Stimulated activated memory B cell treated with anti-CD40 and anti-IgM and Interleukin-4, amounts not matched to agents 10 μg/mL and 1 μg/mL and 100 μg/mL, for 72 hours (primary cell): ENCODE measurements at regions not wholly inside any gene's neighbourhood (a gene's known extent, or its start where the extent isn't known, plus 50 kb on each side); places are given as distances from the start of the nearest gene placed in this dataset.
"Not testable (repeated sequence)": the region's sequence is repeated elsewhere in the genome, so short reads cannot be mapped to it uniquely, and the experiment has no call there.

Source experiments
- ATAC-seq: fragments of 150-1000 bp; cut with Tn5 transposase; 2 replicates; pipeline ENCODE4 v1.10.0; 2021
- H3K27ac Mint-ChIP-seq: one replicate; pipeline ENCODE4 v1.8.0; 2022; ENCODE audit warnings: mild to moderate bottlenecking, mixed read lengths
- H3K27me3 Mint-ChIP-seq: one replicate; pipeline ENCODE4 v1.8.0; 2022; ENCODE audit warnings: mixed read lengths
- H3K36me3 Mint-ChIP-seq: one replicate; pipeline ENCODE4 v1.8.0; 2022; ENCODE audit warnings: mixed read lengths
- H3K4me1 Mint-ChIP-seq: one replicate; pipeline ENCODE4 v1.8.0; 2022; ENCODE audit warnings: mixed read lengths
- H3K4me3 Mint-ChIP-seq: one replicate; pipeline ENCODE4 v1.8.0; 2022; ENCODE audit warnings: mild to moderate bottlenecking, moderate library complexity, mixed read lengths
- H3K9me3 Mint-ChIP-seq: one replicate; pipeline ENCODE4 v1.8.0; 2022; ENCODE audit warnings: mixed read lengths

GRCh38 chr15:96138985-96139384, 191.5 kb upstream of the NR2F2 start:
- no peaks in the 10 kb centered on the region for H3K36me3 Mint-ChIP-seq
- no peak overlapping the region for H3K27ac Mint-ChIP-seq
- peaks cover 6% of the 10 kb centered on the region for H3K9me3 Mint-ChIP-seq
- no peak for ATAC-seq
- H3K4me1 Mint-ChIP-seq = no peaks in the 10 kb centered on the region
- H3K4me3 Mint-ChIP-seq = no peak overlapping the region
- H3K27me3 Mint-ChIP-seq = no peaks in the 10 kb centered on the region

- H3K4me1 Mint-ChIP-seq = no peaks in the 10 kb centered on the region
- H3K27me3 Mint-ChIP-seq = peaks cover under 1% of the 10 kb centered on the region
- no peak for ATAC-seq
- H3K27ac Mint-ChIP-seq = no peak overlapping the region
- peaks cover 2% of the 10 kb centered on the region for H3K9me3 Mint-ChIP-seq
- H3K36me3 Mint-ChIP-seq = no peaks in the 10 kb centered on the region
- no peak overlapping the region for H3K4me3 Mint-ChIP-seq
Measured at GRCh38 chr15:96142498-96142897, 188.0 kb upstream of the NR2F2 start.

GRCh38 chr15:96144734-96145133, 185.8 kb upstream of the NR2F2 start:
- H3K27ac Mint-ChIP-seq = no peak overlapping the region
- H3K36me3 Mint-ChIP-seq = no peaks in the 10 kb centered on the region
- H3K27me3 Mint-ChIP-seq = peaks cover 8% of the 10 kb centered on the region
- H3K4me1 Mint-ChIP-seq = no peaks in the 10 kb centered on the region
- peaks cover 4% of the 10 kb centered on the region for H3K9me3 Mint-ChIP-seq
- no peak overlapping the region for H3K4me3 Mint-ChIP-seq
- no peak for ATAC-seq

- H3K36me3 Mint-ChIP-seq = no peaks in the 10 kb centered on the region
Measured at GRCh38 chr15:96146726-96147125, 183.8 kb upstream of the NR2F2 start.

GRCh38 chr15:96147267-96147666, 183.2 kb upstream of the NR2F2 start:
- Mint-ChIP-seq H3K9me3 (peaks cover 4% of the 10 kb centered on the region), H3K36me3 (no peaks in the 10 kb centered on the region), H3K27me3 (peaks cover 8% of the 10 kb centered on the region), H3K4me1 (no peaks in the 10 kb centered on the region), H3K4me3 (no peak overlapping the region), H3K27ac (no peak overlapping the region)
- no peak for ATAC-seq

More at GRCh38 chr15:96146726-96147125, 183.8 kb upstream of the NR2F2 start:
- peaks cover 4% of the 10 kb centered on the region for H3K9me3 Mint-ChIP-seq
- no peak overlapping the region for H3K4me3 Mint-ChIP-seq
- H3K4me1 Mint-ChIP-seq = no peaks in the 10 kb centered on the region
- no peak for ATAC-seq
- H3K27me3 Mint-ChIP-seq = peaks cover 8% of the 10 kb centered on the region
- no peak overlapping the region for H3K27ac Mint-ChIP-seq

GRCh38 chr15:96150254-96150653, 180.2 kb upstream of the NR2F2 start:
- H3K27ac Mint-ChIP-seq = no peak overlapping the region
- peaks cover 8% of the 10 kb centered on the region for H3K27me3 Mint-ChIP-seq
- H3K4me3 Mint-ChIP-seq = no peak overlapping the region
- no peaks in the 10 kb centered on the region for H3K36me3 Mint-ChIP-seq
- H3K9me3 Mint-ChIP-seq = peaks cover 4% of the 10 kb centered on the region
- ATAC-seq = no peak
- H3K4me1 Mint-ChIP-seq = no peaks in the 10 kb centered on the region

- H3K36me3 Mint-ChIP-seq, ATAC-seq, H3K4me3 Mint-ChIP-seq, H3K27me3 Mint-ChIP-seq, H3K4me1 Mint-ChIP-seq, H3K9me3 Mint-ChIP-seq, H3K27ac Mint-ChIP-seq: not testable (repeated sequence)
Measured at GRCh38 chr15:96151749-96152148, 178.8 kb upstream of the NR2F2 start.

GRCh38 chr15:96153929-96154328, 176.6 kb upstream of the NR2F2 start:
- H3K4me3 Mint-ChIP-seq = no peak overlapping the region
- ATAC-seq = no peak
- no peaks in the 10 kb centered on the region for H3K4me1 Mint-ChIP-seq
- H3K27me3 Mint-ChIP-seq = no peaks in the 10 kb centered on the region
- H3K27ac Mint-ChIP-seq = no peak overlapping the region
- H3K9me3 Mint-ChIP-seq = no peaks in the 10 kb centered on the region
- no peaks in the 10 kb centered on the region for H3K36me3 Mint-ChIP-seq

- Mint-ChIP-seq H3K4me3 (no peak overlapping the region), H3K27ac (no peak overlapping the region)
- ATAC-seq = no peak
Measured at GRCh38 chr15:96158938-96159337, 171.6 kb upstream of the NR2F2 start.

GRCh38 chr15:96160269-96160668, 170.2 kb upstream of the NR2F2 start:
- ATAC-seq = no peak
- no peak overlapping the region for H3K27ac Mint-ChIP-seq
- H3K4me1 Mint-ChIP-seq = no peaks in the 10 kb centered on the region
- no peaks in the 10 kb centered on the region for H3K27me3 Mint-ChIP-seq
- H3K9me3 Mint-ChIP-seq = no peaks in the 10 kb centered on the region
- H3K4me3 Mint-ChIP-seq = no peak overlapping the region
- no peaks in the 10 kb centered on the region for H3K36me3 Mint-ChIP-seq

More at GRCh38 chr15:96158938-96159337, 171.6 kb upstream of the NR2F2 start:
- no peaks in the 10 kb centered on the region for H3K27me3 Mint-ChIP-seq
- H3K36me3 Mint-ChIP-seq = no peaks in the 10 kb centered on the region
- H3K9me3 Mint-ChIP-seq = no peaks in the 10 kb centered on the region
- no peaks in the 10 kb centered on the region for H3K4me1 Mint-ChIP-seq

- Mint-ChIP-seq H3K4me3 (no peak overlapping the region), H3K27ac (no peak overlapping the region), H3K9me3 (no peaks in the 10 kb centered on the region), H3K27me3 (no peaks in the 10 kb centered on the region), H3K4me1 (no peaks in the 10 kb centered on the region), H3K36me3 (no peaks in the 10 kb centered on the region)
- no peak for ATAC-seq
Measured at GRCh38 chr15:96160800-96161199, 169.7 kb upstream of the NR2F2 start.

GRCh38 chr15:96162322-96162721, 168.2 kb upstream of the NR2F2 start:
- no peak overlapping the region for H3K4me3 Mint-ChIP-seq
- no peaks in the 10 kb centered on the region for H3K9me3 Mint-ChIP-seq
- no peak for ATAC-seq
- H3K36me3 Mint-ChIP-seq = no peaks in the 10 kb centered on the region
- no peaks in the 10 kb centered on the region for H3K4me1 Mint-ChIP-seq
- H3K27ac Mint-ChIP-seq = no peak overlapping the region
- no peaks in the 10 kb centered on the region for H3K27me3 Mint-ChIP-seq

GRCh38 chr15:96165081-96165480, 165.4 kb upstream of the NR2F2 start:
- Mint-ChIP-seq H3K27me3 (no peaks in the 10 kb centered on the region), H3K36me3 (no peaks in the 10 kb centered on the region), H3K4me3 (no peak overlapping the region), H3K27ac (no peak overlapping the region), H3K9me3 (peaks cover 5% of the 10 kb centered on the region), H3K4me1 (no peaks in the 10 kb centered on the region)
- no peak for ATAC-seq

GRCh38 chr15:96165775-96166174, 164.7 kb upstream of the NR2F2 start:
- peaks cover 7% of the 10 kb centered on the region for H3K9me3 Mint-ChIP-seq
- no peak for ATAC-seq

GRCh38 chr15:96166223-96167200, 164.0 kb upstream of the NR2F2 start:
- Mint-ChIP-seq H3K9me3 (peaks cover 7% of the 10 kb centered on the region), H3K27ac (no peak overlapping the region), H3K4me1 (no peaks in the 10 kb centered on the region), H3K27me3 (no peaks in the 10 kb centered on the region), H3K4me3 (no peak overlapping the region), H3K36me3 (no peaks in the 10 kb centered on the region)
- no peak for ATAC-seq

More at GRCh38 chr15:96165775-96166174, 164.7 kb upstream of the NR2F2 start:
- no peaks in the 10 kb centered on the region for H3K36me3 Mint-ChIP-seq
- no peak overlapping the region for H3K27ac Mint-ChIP-seq
- H3K27me3 Mint-ChIP-seq = no peaks in the 10 kb centered on the region
- H3K4me1 Mint-ChIP-seq = no peaks in the 10 kb centered on the region
- H3K4me3 Mint-ChIP-seq = no peak overlapping the region

GRCh38 chr15:96170616-96170978, 159.9 kb upstream of the NR2F2 start:
- not testable (repeated sequence) for ATAC-seq, H3K27me3 Mint-ChIP-seq, H3K9me3 Mint-ChIP-seq, H3K4me3 Mint-ChIP-seq, H3K4me1 Mint-ChIP-seq, H3K27ac Mint-ChIP-seq, H3K36me3 Mint-ChIP-seq
